GM06990 (cell line): ENCODE measurements at regions not wholly inside any gene's neighbourhood (a gene's known extent, or its start where the extent isn't known, plus 50 kb on each side); places are given as distances from the start of the nearest gene placed in this dataset.

Experiments used
- DNase-seq: peaks from one replicate; pipeline ENCODE4 v3.0.0-alpha.2; 2011; ENCODE audit not compliant: insufficient read length; ENCODE audit errors: extremely low read depth
- H3K27me3 ChIP-seq: replicated peaks from 2 replicates; pipeline ENCODE4 v1.6.0; 2011; ENCODE audit warnings: low read length; ENCODE audit not compliant: control insufficient read depth, insufficient read depth
- H3K36me3 ChIP-seq: 2 replicates; pipeline ENCODE4 v1.5.1; 2011; ENCODE audit warnings: low read length; ENCODE audit not compliant: control insufficient read depth, insufficient read depth
- H3K4me3 ChIP-seq: replicated peaks from 2 replicates; pipeline ENCODE4 v1.5.1; 2011; ENCODE audit warnings: low read depth, mild to moderate bottlenecking, control low read depth, low read length
- TF ChIP-seq, protein P1 (sequence below): IDR thresholded peaks from 2 replicates; pipeline ENCODE4 v1.5.1; 2011; ENCODE audit warnings: low read length, control low read depth, mild to moderate bottlenecking, inconsistent platforms; ENCODE audit not compliant: insufficient read depth, poor library complexity, severe bottlenecking

DNA sequence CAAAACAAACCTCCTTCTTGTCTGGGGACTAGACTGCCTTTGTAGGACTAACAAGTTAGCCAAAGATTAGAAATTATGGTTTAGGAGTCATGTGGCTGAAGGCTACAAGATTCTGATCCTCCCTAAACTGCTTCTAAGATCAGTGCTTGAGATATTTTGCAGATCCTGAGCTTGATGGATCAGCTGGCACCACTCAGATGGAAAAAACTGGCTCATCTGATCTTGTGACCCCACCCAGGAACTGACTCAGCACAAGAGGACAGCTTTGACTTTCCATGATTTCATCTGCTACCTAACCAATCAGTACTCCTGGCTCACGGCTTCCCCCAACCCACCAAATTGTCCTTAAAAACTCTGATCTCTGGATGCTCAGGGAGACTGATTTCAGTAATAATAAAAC is 271.5 kb upstream of the TAC1 start:
- TF ChIP-seq, protein P1, sequence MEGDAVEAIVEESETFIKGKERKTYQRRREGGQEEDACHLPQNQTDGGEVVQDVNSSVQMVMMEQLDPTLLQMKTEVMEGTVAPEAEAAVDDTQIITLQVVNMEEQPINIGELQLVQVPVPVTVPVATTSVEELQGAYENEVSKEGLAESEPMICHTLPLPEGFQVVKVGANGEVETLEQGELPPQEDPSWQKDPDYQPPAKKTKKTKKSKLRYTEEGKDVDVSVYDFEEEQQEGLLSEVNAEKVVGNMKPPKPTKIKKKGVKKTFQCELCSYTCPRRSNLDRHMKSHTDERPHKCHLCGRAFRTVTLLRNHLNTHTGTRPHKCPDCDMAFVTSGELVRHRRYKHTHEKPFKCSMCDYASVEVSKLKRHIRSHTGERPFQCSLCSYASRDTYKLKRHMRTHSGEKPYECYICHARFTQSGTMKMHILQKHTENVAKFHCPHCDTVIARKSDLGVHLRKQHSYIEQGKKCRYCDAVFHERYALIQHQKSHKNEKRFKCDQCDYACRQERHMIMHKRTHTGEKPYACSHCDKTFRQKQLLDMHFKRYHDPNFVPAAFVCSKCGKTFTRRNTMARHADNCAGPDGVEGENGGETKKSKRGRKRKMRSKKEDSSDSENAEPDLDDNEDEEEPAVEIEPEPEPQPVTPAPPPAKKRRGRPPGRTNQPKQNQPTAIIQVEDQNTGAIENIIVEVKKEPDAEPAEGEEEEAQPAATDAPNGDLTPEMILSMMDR = no peak
- no peaks in the 10 kb centered on the region for H3K27me3 ChIP-seq
- H3K4me3 ChIP-seq = no peak overlapping the region
- DNase-seq = no peak
- no peaks in the 10 kb centered on the region for H3K36me3 ChIP-seq

DNA sequence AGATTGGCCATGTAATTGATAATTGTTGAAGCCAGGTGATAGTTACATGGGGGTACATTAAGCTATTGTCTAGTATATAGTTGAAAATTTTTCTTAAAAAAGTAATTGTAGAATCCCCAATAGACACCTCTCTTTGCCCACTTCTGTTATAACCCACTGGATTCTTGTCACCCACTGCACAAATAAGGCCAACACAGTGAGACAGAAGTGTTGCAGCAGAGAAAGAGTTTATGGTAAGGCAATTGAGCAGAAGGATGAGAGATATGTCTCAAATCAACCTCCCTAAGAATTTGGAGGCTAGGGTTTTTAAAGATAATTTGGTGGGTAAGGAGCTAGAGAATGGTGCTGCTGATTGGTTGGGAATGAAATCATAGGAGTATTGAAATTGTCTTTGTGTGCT is 270.3 kb upstream of the TAC1 start:
- no peaks in the 10 kb centered on the region for H3K27me3 ChIP-seq
- no peak overlapping the region for H3K4me3 ChIP-seq
- TF ChIP-seq, protein P1 = no peak
- no peak for DNase-seq
- H3K36me3 ChIP-seq = no peaks in the 10 kb centered on the region

DNA sequence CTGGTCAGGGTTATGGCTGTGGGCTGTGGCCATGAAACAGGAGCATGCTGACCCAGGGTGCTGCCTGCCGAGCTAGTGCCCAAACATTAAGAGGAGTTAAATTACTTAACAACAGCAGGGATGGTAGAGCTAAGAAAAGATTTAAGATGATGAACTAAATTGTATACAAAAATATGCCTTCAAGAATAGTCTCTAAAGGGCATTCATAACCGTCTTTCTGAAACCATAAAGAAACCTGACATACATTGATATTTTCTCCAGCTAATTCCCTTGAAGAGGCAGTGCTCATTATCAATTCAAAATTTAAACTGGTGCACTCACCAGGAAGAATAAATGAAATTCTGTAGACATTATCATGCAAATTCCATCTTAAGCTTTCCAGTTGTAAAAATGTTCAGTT is 265.8 kb upstream of the TAC1 start:
- no peak for DNase-seq
- TF ChIP-seq, protein P1 = no peak

DNA sequence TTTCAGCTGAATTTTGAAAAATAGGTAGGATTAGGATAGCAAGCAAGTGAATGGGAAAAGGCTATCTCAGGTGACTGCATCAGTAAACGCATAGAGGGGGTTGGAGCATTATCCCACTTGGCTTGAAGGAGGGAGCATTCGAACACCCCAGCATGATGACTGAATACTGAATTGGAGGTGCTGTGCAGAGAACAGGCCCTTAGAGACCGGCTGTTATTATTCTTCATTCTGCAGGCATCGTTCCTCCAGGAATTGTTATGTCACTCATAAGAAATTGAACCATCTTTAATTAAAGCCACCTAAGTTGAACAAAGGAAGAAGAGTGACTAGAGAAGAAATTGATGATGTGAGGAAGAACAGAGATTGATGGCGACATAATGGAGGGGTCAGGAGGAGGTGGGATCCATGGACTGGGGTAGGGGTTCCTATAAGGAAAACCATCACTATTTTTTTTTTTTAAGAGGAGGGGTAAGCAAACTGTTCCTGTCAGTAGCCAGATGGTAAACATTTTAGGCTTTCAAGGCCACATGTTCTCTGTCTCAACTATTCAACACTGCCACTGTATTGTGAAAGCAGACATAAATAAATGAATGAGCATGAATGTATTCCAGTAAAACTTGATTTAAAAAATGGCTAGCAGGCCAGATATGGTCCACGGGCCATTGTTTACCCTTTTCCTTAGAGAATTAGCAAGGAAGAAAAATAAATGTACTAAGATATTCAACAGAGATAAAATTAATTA is 264.7 kb upstream of the TAC1 start:
- no peak for DNase-seq

More for the DNA sequence above, 265.8 kb upstream of the TAC1 start:
- no peaks in the 10 kb centered on the region for H3K27me3 ChIP-seq
- H3K4me3 ChIP-seq = no peak overlapping the region
- H3K36me3 ChIP-seq = no peaks in the 10 kb centered on the region

DNA sequence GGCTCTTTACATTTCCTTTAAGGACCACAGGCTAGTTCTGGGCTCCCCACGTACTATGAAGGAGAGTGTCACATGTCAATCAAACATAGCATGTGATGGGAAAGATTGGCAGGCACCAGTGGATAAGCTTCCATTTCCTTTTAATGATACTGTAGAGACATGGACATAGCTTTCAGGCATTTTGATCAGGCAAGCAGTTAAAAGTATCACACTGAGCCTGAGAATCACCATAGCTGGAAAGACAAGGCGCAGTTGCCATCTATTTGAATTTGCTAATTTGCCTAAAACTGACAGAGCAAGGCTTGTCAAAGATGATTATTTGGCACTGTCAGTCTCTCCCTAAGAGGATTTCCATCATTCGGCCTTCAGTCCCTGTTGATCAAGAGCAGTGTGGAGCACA is 263.4 kb upstream of the TAC1 start:
- H3K36me3 ChIP-seq = no peaks in the 10 kb centered on the region
- H3K4me3 ChIP-seq = no peak overlapping the region
- TF ChIP-seq, protein P1 = no peak
- no peaks in the 10 kb centered on the region for H3K27me3 ChIP-seq
- DNase-seq = no peak

More for the DNA sequence above, 264.7 kb upstream of the TAC1 start:
- H3K27me3 ChIP-seq = no peaks in the 10 kb centered on the region
- H3K36me3 ChIP-seq = no peaks in the 10 kb centered on the region
- H3K4me3 ChIP-seq = no peak overlapping the region
- TF ChIP-seq, protein P1 = no peak
